SK-N-SH (cell line): ENCODE measurements at regions not wholly inside any gene's neighbourhood (a gene's known extent, or its start where the extent isn't known, plus 50 kb on each side); places are given as distances from the start of the nearest gene placed in this dataset.

Source experiments
- EP300 ChIP-seq, 2 experiments: IDR thresholded peaks; 2 replicates each; pipeline versions ENCODE4 v1.4.0 to v1.6.1; 2012; ENCODE audit warnings: borderline replicate concordance in 1 of 2, low read depth in 1 of 2, low read length in 1 of 2
- GABPA ChIP-seq: IDR thresholded peaks from 2 replicates; pipeline ENCODE4 v1.4.0; 2012; ENCODE audit warnings: low read depth, mild to moderate bottlenecking
- NFIC ChIP-seq: IDR thresholded peaks from 2 replicates; pipeline ENCODE4 v1.4.0; 2012; ENCODE audit warnings: borderline replicate concordance
- NRF1 ChIP-seq: IDR thresholded peaks from 2 replicates; pipeline ENCODE4 v1.6.1; 2012; ENCODE audit warnings: low read depth, mild to moderate bottlenecking, low read length
- POLR2AphosphoS5 ChIP-seq: IDR thresholded peaks from 2 replicates; pipeline ENCODE4 v1.6.1; 2012; ENCODE audit warnings: low read depth, low read length
- RAD21 ChIP-seq: IDR thresholded peaks from 2 replicates; pipeline ENCODE4 v1.6.1; 2012; ENCODE audit warnings: mild to moderate bottlenecking, low read length
- YY1 ChIP-seq: IDR thresholded peaks from 2 replicates; pipeline ENCODE4 v1.4.0; 2012; ENCODE audit warnings: low read depth, mild to moderate bottlenecking
- TF ChIP-seq, protein P1 (sequence below): fragments of 200-600 bp; sonication (generic); IDR thresholded peaks from 2 replicates; pipeline ENCODE4 v1.6.1; 2017; ENCODE audit warnings: antibody characterized with exemption, mild to moderate bottlenecking, moderate library complexity
- TF ChIP-seq, protein P2 (sequence below): IDR thresholded peaks from 2 replicates; pipeline ENCODE4 v1.4.0; 2012; ENCODE audit warnings: low read depth, borderline replicate concordance
- TF ChIP-seq, protein P3 (sequence below): IDR thresholded peaks from 2 replicates; pipeline ENCODE4 v1.4.0; 2012; ENCODE audit warnings: low read depth
- TF ChIP-seq, protein P4 (sequence below): IDR thresholded peaks from 2 replicates; pipeline ENCODE4 v1.6.1; 2012; ENCODE audit warnings: mild to moderate bottlenecking, low read depth, low read length, moderate library complexity

DNA sequence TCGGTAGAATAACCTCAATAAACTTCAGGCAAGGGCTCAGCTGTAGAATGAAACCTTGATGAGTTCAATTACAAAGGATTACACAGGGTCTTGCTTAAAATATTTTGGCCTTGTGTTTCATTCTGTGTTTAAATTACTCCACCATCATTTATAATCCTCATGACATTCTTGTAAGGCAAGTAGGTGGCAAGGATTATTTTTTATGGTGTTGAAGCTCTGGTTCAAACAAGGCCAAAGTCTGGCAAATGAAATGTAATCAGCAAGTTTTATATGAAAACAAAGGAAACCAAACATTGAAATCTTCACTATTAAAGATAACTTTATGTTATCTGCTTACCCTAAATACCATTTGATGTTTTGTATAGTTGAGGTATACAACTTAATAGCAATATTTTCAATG, 221.3 kb upstream of the HES1 start:
- no peak for TF ChIP-seq RAD21
- no peak for TF ChIP-seq POLR2AphosphoS5
- TF ChIP-seq, protein P1, sequence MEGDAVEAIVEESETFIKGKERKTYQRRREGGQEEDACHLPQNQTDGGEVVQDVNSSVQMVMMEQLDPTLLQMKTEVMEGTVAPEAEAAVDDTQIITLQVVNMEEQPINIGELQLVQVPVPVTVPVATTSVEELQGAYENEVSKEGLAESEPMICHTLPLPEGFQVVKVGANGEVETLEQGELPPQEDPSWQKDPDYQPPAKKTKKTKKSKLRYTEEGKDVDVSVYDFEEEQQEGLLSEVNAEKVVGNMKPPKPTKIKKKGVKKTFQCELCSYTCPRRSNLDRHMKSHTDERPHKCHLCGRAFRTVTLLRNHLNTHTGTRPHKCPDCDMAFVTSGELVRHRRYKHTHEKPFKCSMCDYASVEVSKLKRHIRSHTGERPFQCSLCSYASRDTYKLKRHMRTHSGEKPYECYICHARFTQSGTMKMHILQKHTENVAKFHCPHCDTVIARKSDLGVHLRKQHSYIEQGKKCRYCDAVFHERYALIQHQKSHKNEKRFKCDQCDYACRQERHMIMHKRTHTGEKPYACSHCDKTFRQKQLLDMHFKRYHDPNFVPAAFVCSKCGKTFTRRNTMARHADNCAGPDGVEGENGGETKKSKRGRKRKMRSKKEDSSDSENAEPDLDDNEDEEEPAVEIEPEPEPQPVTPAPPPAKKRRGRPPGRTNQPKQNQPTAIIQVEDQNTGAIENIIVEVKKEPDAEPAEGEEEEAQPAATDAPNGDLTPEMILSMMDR = no peak
- TF ChIP-seq, protein P2, sequence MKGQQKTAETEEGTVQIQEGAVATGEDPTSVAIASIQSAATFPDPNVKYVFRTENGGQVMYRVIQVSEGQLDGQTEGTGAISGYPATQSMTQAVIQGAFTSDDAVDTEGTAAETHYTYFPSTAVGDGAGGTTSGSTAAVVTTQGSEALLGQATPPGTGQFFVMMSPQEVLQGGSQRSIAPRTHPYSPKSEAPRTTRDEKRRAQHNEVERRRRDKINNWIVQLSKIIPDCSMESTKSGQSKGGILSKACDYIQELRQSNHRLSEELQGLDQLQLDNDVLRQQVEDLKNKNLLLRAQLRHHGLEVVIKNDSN = no peak
- TF ChIP-seq EP300 (IDR thresholded peaks at IDR 0.05; ENCODE audit: borderline replicate concordance in 1 of 2, low read depth in 1 of 2, low read length in 1 of 2) = no peak
- TF ChIP-seq NRF1 = no peak
- no peak for TF ChIP-seq YY1
- no peak for TF ChIP-seq NFIC
- TF ChIP-seq, protein P3, sequence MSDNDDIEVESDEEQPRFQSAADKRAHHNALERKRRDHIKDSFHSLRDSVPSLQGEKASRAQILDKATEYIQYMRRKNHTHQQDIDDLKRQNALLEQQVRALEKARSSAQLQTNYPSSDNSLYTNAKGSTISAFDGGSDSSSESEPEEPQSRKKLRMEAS = no peak
- TF ChIP-seq GABPA = no peak
- TF ChIP-seq, protein P4, sequence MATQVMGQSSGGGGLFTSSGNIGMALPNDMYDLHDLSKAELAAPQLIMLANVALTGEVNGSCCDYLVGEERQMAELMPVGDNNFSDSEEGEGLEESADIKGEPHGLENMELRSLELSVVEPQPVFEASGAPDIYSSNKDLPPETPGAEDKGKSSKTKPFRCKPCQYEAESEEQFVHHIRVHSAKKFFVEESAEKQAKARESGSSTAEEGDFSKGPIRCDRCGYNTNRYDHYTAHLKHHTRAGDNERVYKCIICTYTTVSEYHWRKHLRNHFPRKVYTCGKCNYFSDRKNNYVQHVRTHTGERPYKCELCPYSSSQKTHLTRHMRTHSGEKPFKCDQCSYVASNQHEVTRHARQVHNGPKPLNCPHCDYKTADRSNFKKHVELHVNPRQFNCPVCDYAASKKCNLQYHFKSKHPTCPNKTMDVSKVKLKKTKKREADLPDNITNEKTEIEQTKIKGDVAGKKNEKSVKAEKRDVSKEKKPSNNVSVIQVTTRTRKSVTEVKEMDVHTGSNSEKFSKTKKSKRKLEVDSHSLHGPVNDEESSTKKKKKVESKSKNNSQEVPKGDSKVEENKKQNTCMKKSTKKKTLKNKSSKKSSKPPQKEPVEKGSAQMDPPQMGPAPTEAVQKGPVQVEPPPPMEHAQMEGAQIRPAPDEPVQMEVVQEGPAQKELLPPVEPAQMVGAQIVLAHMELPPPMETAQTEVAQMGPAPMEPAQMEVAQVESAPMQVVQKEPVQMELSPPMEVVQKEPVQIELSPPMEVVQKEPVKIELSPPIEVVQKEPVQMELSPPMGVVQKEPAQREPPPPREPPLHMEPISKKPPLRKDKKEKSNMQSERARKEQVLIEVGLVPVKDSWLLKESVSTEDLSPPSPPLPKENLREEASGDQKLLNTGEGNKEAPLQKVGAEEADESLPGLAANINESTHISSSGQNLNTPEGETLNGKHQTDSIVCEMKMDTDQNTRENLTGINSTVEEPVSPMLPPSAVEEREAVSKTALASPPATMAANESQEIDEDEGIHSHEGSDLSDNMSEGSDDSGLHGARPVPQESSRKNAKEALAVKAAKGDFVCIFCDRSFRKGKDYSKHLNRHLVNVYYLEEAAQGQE = no peak
